Fibroblast of gingiva (primary cell): ENCODE measurements at regions not wholly inside any gene's neighbourhood (a gene's known extent, or its start where the extent isn't known, plus 50 kb on each side); places are given as distances from the start of the nearest gene placed in this dataset.
A peak's percentile ranks its signal among the peaks of the same experiment; 100 is the strongest.
"Not testable (repeated sequence)": the region's sequence is repeated elsewhere in the genome, so short reads cannot be mapped to it uniquely, and the experiment has no call there.

Experiments
- DNase-seq: peaks from one replicate; pipeline ENCODE4 v3.0.0-alpha.2; 2011; ENCODE audit warnings: low read depth

- DNase-seq: peak; percentile 33
Measured at GRCh38 chr2:58606799-58607198, 365.7 kb upstream of the FANCL start.

DNA sequence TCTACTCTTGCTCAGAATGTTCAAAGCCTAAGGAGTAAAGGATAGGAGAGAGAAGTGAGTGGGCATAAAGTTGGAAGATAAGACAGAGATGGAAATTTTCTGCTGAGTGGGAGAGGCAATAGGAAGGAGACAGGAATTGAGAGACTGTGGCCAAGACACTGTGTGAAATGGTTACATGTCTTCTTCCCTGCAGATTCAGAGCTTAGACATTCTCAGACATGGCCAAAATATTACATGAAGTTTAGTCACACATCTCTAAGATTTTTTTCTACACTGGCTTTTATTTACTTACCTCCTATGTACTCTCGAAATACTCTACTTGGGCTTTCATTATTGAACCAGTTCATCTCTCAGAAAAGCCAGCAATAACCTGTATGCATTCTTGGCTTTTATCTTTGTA is 363.0 kb upstream of the FANCL start:
- peak; percentile 23 for DNase-seq

DNA sequence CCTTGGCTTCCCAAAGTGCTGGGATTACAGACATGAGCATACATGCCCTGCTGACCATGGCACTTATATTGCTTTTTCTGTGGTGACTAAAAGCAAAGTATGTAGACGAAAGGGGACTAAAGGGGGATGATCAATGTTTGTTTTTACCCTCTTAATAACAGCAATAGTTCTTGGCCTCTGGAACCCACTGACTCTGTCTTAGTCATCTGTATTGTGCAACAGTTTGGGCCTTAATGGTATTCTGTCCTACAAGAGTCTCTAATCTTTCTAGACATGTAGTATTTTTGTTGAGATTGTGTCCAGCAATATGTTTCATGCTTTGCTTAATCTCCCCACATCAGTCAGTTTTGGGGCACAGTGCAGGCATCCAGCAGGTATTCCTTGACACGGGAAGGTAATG is 359.9 kb upstream of the FANCL start:
- DNase-seq: peak; percentile 25

GRCh38 chr2:58598171-58598570 is 357.0 kb upstream of the FANCL start:
- DNase-seq: no peak

DNA sequence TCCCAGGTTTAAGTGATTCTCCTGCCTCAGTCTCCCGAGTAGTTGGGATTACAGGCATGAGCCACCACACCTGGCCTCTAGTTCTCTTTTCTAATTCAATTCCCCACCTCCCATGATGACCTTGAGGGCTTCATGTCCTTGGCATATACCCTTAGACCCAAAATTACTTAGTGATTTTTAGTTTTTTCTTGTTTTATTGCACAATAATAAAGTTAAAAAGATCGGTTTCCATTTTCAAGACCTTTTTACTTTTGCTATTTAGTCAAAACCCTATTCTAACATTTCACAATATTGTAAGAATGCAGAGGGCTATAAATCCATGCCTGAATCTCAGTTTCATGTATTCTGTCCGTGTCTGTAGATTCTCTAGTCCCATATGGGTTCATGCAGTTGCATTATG is 354.6 kb upstream of the FANCL start:
- DNase-seq: no peak

DNA sequence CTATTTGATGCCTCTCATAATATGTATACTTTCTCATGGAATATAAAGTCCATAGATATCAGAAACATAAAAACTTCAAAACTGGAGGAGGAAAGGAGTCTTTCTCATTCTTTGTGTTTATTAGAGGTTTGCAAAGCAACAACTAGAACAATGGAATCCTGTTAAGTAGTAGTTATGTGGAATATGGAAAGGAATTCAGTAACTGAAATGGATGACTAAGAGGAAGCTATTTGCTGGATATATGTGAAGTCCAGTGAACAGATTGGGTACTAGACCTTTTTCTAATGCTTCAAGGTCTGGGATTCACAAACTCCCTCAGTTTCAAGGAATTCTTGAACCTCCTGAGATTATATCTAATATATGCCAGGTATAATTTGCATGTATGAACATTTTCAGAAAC is 353.6 kb upstream of the FANCL start:
- no peak for DNase-seq

GRCh38 chr2:58594175-58594574 is 353.1 kb upstream of the FANCL start:
- no peak for DNase-seq

DNA sequence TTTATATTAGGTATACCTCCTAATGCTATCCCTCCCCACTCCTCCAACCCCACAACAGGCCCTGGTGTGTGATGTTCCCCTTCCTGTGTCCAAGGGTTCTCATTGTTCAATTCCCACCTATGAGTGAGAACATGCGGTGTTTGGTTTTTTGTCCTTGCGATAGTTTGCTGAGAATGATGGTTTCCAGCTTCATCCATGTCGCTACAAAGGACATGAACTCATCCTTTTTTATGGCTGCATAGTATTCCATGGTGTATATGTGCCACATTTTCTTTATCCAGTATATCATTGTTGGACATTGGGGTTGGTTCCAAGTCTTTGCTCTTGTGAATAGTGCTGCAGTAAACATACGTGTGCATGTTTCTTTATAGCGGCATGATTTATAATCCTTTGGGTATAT is 345.1 kb upstream of the FANCL start:
- DNase-seq: not testable (repeated sequence)

DNA sequence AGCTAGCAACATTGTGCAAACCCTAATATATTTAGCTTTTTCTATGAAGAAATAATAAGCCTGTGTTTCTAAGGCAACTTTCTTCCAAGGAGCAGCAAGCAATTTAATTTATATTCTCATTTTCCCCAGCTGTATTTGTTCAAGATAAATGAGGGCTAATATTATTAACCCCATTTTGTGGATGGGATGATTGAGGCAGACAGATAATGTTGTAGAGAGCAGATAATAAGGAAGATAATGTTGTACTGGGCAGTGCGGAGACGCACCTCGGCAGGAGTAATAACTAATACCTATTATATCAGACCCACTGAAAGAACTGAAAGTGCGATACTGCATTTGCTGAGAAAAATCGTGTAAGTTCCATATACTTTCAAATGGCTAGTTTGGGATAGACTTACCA is 344.1 kb upstream of the FANCL start:
- no peak for DNase-seq

DNA sequence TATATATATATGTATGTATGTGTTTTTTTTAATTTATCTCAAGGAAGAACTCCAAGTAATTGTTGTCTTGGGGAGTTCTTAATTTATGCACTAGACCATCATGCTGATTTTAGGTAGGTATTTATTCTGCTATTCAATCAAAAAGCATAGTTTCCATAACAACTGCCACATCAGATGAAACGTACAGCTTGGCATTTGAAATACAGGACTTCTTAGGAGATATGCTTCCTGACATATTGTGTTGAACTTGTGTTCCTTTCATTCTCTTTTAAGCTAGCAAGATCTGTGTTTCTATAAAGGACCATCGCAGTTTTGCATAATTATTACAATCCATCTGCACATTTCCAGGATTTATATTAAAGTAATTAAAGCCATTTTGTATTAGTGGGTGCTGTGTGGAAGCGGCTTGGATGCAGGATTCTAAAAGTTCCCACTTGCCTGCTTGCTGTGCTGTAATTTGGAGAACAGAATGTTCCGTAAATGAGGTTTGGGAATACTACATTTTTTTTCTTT is 343.5 kb upstream of the FANCL start:
- DNase-seq: no peak

- no peak for DNase-seq
Measured at GRCh38 chr2:58578276-58578675, 337.2 kb upstream of the FANCL start.

- no peak for DNase-seq
Measured at GRCh38 chr2:58574873-58575272, 333.7 kb upstream of the FANCL start.

- no peak for DNase-seq
Measured at GRCh38 chr2:58572731-58573130, 331.6 kb upstream of the FANCL start.

DNA sequence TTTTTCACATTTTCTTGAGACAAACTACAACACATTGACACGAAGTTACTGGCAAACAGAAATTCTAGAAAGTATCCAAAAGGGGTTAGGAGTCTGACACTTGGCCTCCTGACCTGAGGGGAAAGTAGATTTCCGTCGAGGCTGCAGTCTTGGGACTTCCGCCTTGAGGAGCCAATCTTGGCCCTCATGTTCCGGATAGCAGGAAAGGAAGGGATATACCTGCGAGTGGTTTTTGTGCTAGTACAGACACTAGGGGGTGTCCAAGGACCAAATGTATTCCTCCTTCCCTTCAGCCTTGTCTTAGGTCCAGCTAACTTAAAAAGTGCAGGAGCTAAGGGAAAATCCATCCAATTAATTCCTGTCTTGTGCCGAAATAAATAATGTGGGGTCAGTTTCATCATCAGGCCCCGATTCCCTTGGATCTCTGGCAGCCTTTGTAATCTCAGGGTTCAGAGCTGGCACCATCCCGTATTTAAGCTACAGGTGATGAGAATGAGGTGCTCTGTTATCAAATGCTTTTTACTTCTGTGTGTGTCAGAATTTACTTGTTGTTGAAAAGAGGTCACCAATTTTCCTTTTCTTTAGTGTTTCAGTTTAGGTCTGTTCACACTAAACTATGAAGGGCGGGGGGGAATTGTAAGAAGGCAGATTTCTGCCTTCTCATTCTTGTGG is 330.2 kb upstream of the FANCL start:
- peak; percentile 62 for DNase-seq

DNA sequence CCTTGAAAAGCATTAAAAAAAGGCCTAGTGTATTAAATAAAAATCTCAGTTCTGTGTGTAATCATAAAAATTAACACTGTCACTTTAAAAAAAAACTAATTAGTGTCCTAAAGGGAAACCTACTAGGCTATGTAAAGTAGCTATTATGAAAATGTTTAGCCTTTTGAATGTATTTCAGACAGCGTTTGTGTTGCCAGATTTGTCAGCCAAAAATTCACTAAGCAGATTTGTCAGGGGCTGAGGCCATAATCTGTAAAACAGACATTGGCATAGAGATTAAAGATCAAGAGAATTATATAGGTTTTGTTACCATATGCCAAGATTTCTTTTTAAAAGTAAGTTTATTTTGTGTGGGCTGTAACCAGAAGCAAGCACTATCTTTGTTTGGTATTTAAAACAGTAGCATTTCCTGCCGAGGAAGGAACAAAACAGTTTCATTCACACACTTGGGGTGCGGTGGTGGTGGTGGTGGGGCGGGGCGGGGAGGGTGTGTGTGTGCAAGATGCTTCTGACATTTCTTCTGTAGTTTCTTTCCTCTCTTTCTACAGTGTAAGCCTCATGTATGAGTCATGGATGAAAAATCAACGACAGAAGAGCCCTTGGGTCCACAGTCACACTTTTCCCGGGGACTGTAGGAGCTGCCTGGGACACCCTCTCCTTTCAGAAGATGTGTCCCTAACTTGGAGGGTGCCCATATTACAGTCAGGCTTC is 328.5 kb upstream of the FANCL start:
- no peak for DNase-seq

DNA sequence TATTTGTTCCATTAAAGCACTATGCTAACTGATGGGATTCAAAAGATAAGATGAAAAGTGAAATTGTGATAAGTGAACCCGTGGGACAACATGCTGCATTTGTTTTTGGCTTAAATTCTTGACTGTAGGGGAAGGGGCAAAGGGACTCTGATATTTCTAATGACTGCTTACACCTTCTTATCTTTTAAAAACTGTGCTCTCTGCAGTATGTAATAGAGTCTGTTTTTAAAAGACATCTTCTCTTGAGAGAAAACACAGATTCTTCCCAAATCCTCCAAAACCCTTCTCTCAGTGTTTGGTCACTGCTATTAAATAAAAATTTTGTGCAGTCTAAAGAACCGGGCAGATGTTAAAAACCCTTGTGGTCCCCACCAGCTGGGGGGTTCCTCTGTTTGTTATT is 327.8 kb upstream of the FANCL start:
- DNase-seq: no peak

GRCh38 chr2:58562276-58562675 is 321.2 kb upstream of the FANCL start:
- DNase-seq: no peak

DNA sequence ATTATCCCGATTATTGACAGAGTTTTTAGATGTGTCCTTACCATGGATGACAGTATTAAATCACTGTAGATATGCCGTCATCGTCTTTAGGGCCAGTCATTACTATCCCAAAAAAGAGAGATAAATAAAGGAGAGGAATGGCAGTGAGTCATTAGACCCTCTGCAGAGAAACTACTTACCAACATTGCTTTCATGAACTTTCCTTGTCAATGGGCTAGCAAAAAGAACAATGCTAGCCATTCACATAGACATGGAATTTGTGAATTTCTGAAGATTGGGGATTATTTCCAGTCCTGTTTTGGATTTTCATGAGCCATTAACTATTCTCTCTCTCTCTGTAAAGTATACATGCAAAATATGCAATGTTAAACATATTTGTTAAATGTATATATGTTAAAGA is 319.4 kb upstream of the FANCL start:
- DNase-seq: no peak

DNA sequence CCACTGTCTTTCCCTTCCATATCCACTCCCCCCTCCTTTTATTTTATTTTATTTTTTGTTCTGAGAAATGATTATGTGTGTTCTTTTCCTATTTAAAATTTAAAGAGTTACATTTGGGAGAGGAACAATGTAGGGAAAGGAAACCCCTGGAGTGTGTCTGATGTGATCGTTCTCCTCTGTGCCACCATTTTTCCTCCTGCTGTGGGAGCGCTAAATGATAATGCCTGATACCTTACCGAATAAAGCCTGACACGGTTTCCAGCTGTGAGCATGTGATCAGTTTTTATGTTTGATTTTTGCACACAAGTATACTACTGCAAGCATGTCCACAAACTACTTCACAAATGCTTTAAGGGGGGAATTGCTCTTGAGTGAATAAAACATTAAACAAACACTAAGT is 317.8 kb upstream of the FANCL start:
- no peak for DNase-seq

GRCh38 chr2:58557176-58557575 is 316.1 kb upstream of the FANCL start:
- no peak for DNase-seq

GRCh38 chr2:58553937-58554336 is 312.8 kb upstream of the FANCL start:
- DNase-seq: no peak

DNA sequence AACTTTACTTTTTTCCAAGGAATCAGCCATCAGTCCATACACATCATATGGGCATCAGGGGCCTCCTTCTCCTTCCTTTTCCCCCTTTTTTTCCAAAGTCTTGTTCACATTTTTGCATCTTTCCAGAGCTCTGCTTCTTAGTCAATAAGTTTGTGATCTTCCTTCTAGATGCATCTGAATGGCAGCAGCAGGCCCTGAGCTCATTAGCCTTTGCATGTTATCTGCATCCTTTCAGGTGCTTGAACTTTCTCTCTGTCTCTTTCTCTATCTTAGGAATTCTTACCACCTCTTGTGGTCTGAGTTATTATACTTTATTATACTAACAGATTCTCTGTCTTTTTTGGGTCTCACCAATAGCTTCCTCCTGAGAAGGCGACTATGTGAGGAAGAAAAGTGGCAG is 312.4 kb upstream of the FANCL start:
- no peak for DNase-seq

DNA sequence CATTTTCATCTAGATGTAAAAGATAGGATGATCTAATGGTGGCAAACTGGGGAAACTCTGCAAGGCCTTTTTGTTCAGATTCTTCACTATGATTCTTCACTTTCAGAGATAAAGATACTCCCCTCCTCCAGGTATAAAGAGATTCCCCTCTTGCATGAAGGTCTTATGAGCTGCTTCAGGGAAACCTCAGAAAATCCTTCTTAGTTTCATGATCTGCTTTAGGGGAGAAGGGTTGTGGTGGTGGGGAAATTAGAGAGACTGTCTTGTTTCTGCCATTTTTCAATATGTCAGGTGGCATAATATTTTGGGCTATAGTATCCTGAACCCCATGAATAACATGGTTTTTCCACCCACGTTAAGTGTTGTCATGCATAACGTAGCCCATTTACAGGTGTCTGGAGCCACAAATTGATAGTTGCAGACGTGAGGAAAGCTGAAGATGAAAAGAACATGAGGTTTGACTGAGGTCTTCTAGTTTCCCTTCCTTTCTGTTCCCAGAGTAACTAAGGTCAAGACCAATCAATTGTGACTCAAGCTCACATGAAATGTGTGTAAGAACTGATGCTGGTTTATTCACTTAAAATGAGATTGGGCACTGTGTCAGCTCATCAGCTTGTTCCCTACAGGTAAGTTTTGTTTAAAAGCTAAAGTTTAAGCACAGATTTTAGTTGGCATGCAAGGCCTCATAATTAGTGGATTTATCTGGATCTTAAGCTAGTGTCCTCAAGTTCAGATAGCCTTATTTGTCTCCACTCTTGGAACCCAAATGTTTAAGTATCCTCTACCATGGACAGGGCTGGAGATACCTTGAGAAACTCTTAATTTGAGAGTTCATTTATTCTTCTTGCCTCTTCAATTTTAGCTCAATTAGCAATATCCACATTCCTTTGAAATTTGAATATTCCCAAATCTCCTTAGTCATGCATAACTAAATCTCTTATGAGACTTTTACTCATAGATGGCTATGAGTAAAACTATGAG is 304.5 kb upstream of the FANCL start:
- DNase-seq: no peak
